Liver (tissue), 3 donors: ENCODE measurements at regions not wholly inside any gene's neighbourhood (a gene's known extent, or its start where the extent isn't known, plus 50 kb on each side); places are given as distances from the start of the nearest gene placed in this dataset.

Experiments
- ATF3 ChIP-seq: IDR thresholded peaks from 2 replicates; pipeline ENCODE4 v1.6.1; 2016; ENCODE audit warnings: antibody characterized with exemption
- CTCF ChIP-seq: fragments of 150-350 bp; IDR thresholded peaks from 2 replicates; pipeline ENCODE4 v1.5.1; 2017; ENCODE audit warnings: improper control_type of control experiment, low read depth, low read length; ENCODE audit not compliant: missing input control
- REST ChIP-seq: IDR thresholded peaks from 2 replicates; pipeline ENCODE4 v1.6.1; 2016; ENCODE audit warnings: antibody characterized with exemption, mild to moderate bottlenecking
- SP1 ChIP-seq: IDR thresholded peaks from 2 replicates; pipeline ENCODE4 v1.6.1; 2018; ENCODE audit warnings: antibody characterized with exemption, mild to moderate bottlenecking
- YY1 ChIP-seq: IDR thresholded peaks from 2 replicates; pipeline ENCODE4 v1.6.1; 2016; ENCODE audit warnings: antibody characterized with exemption, mild to moderate bottlenecking
- ZBTB33 ChIP-seq: IDR thresholded peaks from 2 replicates; pipeline ENCODE4 v1.6.1; 2016; ENCODE audit warnings: antibody characterized with exemption
- TF ChIP-seq, protein P1 (sequence below): IDR thresholded peaks from 2 replicates; pipeline ENCODE4 v1.6.1; 2016; ENCODE audit warnings: antibody characterized with exemption
- donor health status: healthy.
- donor health status: healthy.

- TF ChIP-seq CTCF = no peak
- TF ChIP-seq SP1 = no peak
- TF ChIP-seq REST = no peak
- TF ChIP-seq, protein P1, sequence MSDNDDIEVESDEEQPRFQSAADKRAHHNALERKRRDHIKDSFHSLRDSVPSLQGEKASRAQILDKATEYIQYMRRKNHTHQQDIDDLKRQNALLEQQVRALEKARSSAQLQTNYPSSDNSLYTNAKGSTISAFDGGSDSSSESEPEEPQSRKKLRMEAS = no peak
- TF ChIP-seq YY1 = no peak
- TF ChIP-seq ZBTB33 = no peak
- no peak for TF ChIP-seq ATF3
Measured at GRCh38 chr15:70541511-70541910, 221.8 kb downstream of the UACA start.
